ENCODE measurements at regions not wholly inside any gene's neighbourhood (a gene's known extent, or its start where the extent isn't known, plus 50 kb on each side); places are given as distances from the start of the nearest gene placed in this dataset.

DNA sequence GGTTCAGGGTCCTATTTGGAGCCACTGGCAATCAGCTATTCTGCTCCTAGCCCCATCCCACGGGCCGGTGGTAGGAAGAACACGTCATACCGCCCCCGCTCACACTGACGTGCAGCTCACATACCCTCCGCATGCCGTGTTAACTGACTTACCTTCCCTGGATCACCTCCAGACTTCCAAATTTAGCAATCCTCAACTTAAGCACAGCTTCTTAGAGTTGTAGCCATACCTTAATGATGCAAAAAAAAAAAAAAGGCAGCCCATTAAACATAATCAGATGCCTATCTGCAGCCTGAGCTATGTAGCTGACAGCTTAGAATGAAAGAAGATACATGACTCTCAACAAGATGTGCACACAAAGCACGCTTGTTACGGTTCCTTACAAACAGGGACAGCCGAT lies 93.0 kb downstream of the IRX2 start:
- no peak for DNase-seq (ENCODE audit: low read depth in 2 of 2)

- DNase-seq (ENCODE audit: low read depth in 2 of 2) = no peak
These were observed 94.3 kb downstream of the IRX2 start for GRCh38 chr5:2657151-2657550.

DNA sequence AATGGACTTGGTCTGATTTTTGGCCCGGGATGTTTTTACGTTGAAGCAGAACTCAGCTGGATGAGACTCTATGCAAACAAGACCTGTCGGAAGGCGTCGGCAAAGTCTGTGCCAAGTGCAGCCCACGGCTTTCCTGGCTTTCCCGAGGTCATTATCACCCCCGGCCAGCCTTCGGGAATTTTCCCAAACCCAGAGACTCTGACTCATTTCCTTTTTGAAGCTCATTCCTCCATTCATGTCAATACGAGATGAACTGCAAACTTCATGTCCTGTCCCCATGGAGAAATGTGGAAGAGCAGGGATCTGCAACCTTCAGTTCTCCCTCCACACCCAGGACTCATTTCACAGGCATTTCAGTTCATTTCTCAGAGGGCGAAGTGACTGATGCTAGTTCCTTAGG lies 95.3 kb downstream of the IRX2 start:
- DNase-seq (ENCODE audit: low read depth in 2 of 2) = no peak

DNA sequence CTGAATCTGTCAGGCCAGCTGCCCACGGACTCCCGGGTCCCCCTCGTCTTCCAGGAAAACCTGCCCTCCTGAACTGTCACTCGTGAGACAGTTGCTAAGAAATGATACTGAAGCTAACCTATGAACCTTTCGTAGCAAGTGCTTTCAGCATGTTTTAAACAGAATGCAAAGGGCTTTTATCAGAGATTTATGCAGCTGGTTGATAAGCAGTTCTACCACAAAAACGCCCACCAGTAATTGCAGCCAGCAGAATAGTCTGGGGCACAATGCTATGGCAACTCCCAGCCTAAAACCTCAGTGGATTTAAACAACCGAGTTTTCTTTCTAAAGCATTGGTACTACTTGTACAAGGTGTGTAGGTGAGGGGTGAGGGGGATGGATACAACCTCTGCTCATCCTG lies 97.5 kb downstream of the IRX2 start:
- no peak for DNase-seq (ENCODE audit: low read depth in 2 of 2)

GRCh38 chr5:2651116-2651515 lies 100.4 kb downstream of the IRX2 start:
- no peak for DNase-seq (ENCODE audit: low read depth in 2 of 2)

GRCh38 chr5:2642684-2643345 lies 108.7 kb downstream of the IRX2 start:
- DNase-seq (ENCODE audit: low read depth in 2 of 2) = no peak

GRCh38 chr5:2640717-2641116 lies 110.8 kb downstream of the IRX2 start:
- DNase-seq (ENCODE audit: low read depth in 2 of 2) = no peak

DNA sequence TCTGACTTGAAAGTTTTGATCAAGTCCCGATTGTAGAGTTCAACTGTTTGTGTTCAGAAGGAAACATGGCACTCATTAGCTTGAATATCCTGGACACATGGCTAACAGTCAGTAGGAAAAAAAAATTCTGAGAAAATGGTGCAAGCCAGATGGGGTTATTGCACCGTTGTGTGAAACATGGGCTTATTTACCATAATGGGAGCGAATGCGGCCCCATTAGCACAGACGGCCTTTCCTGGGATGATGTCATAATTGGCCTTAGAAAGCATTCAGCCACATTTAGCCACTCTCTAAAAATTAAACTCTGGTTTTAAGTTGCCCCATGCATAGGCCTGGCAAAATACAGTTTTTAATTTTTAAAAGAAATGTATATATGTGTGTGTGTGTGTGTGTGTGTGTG lies 112.1 kb downstream of the IRX2 start:
- no peak for DNase-seq (ENCODE audit: low read depth in 2 of 2)

DNA sequence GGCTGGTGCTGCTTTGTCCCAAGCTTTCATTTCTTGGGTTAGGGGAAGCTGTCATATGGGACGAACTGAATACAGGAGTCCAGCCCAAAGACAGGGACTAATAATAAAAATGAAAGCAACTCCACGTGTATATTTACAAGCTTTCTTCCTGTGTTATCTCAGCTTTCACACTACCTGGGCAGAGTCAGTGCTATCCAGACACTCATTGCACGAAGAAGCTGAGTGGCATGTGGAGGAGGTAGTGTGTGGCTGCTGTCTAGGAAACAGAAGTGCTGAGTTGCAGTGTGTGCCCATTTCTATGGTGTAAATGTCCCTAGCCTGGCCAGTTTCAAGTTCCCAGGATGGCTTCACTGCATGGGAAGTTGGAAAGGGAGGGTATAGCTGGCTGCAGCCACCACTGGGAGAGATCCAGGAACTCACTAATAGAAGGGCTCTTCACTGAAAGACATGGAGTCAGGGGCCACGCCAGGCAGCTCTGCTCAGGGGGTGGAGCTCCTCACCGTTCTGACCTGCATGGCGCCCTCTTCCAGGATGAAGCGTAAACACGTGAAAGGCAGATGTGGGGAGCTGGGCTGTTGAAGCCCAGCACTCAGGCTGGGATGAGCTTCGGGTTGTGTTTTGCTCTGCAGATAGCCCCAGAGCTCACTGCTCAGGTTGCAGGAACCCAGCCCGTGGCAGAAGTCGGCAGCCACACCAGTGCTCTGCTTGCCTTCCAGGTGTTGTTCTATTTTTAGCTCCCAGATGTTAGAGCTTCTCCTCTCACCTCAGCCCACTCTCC lies 116.9 kb downstream of the IRX2 start:
- no peak for DNase-seq (ENCODE audit: low read depth in 2 of 2)

DNA sequence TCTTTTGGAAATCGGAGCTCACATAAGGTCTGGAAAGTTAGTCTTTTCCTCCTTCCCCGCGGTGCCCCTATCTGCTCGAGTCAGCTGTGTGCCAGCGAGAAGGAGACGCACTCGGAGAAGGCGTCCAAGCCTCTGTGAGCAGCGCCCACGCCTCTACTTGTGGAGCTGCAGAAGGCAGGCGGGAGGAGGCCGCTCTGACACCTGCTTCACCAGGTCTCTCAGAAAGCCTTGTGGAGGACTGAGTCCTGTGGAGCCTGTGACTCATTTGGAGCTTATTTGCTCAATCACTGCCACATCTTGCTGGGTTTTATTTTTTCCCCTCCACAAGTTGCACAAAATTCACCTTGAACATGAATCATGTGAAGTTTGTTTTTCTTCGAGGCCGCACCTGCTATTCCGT lies 117.5 kb downstream of the IRX2 start:
- DNase-seq (ENCODE audit: low read depth in 2 of 2) = no peak

GRCh38 chr5:2631758-2632157 lies 119.7 kb downstream of the IRX2 start:
- DNase-seq (ENCODE audit: low read depth in 2 of 2) = no peak

GRCh38 chr5:2629045-2629444 lies 122.4 kb downstream of the IRX2 start:
- DNase-seq (ENCODE audit: low read depth in 2 of 2) = no peak

GRCh38 chr5:2627867-2628266 lies 123.6 kb downstream of the IRX2 start:
- DNase-seq (ENCODE audit: low read depth in 2 of 2) = no peak

DNA sequence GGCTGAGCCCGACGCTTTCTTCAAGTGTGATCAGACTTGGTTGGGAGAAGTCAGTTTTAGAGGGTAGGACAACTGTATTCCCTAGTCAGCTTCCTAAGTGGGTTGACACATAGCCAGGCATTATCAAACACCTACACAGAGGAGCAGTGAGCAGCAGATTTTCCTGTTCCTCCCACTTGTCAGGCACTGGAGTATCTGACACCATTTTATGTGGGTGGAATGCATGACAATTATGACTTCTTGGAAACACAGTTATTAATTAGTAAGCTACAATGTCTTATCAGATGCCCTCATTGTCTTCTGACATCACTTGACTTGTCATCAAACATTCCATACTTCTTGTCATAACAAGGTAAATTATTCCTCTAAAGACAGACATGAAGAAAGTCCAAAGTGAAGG lies 124.9 kb downstream of the IRX2 start:
- no peak for DNase-seq (ENCODE audit: low read depth in 2 of 2)

GRCh38 chr5:2622866-2623265 lies 128.6 kb downstream of the IRX2 start:
- no peak for DNase-seq (ENCODE audit: low read depth in 2 of 2)

- DNase-seq (ENCODE audit: low read depth in 2 of 2) = no peak
These were observed 129.8 kb downstream of the IRX2 start for GRCh38 chr5:2621631-2622030.

- no peak for DNase-seq (ENCODE audit: low read depth in 2 of 2)
These were observed 132.3 kb downstream of the IRX2 start for GRCh38 chr5:2619216-2619615.

- no peak for DNase-seq (ENCODE audit: low read depth in 2 of 2)
These were observed 134.0 kb downstream of the IRX2 start for GRCh38 chr5:2617461-2617860.

DNA sequence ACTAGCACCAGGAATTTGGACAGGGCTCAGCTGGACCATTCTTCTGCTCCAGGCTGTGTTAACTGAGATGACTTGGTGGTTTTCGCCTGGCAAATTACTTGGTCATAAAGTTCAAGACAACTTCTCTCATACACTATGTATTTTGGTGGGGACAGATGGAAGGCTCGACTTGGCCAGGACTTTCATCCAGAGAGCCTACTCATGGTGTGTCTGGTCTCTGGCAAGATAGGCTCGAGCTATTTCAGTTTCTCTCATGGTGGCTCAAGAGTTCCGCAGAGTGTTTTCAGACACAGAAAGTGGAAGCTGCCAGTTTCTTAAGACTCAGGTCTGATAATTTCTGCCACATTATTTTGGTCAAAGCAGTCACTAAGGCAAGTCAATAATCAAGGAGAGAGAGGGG lies 135.6 kb downstream of the IRX2 start:
- DNase-seq (ENCODE audit: low read depth in 2 of 2) = no peak

DNA sequence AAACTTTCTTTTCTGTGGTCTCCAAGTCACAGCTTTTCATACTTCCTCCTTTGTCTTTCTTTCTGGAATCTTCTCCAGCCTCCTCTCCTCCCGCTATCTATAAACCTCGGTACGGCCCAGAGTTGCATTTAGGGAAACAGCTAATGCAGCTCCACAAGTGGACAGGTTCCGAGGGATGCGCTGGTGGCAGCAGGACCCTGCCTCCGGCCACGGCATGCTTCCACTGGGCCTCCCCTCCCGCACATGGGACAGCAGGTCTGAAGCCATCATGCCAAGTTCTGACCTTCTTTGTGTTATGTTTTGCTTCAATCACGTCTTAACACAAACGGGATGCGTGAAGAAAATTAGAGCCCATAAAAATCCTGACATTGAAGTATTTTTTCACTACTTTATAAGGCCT lies 136.9 kb downstream of the IRX2 start:
- no peak for DNase-seq (ENCODE audit: low read depth in 2 of 2)

GRCh38 chr5:2611659-2612058 lies 139.8 kb downstream of the IRX2 start:
- no peak for DNase-seq (ENCODE audit: low read depth in 2 of 2)

DNA sequence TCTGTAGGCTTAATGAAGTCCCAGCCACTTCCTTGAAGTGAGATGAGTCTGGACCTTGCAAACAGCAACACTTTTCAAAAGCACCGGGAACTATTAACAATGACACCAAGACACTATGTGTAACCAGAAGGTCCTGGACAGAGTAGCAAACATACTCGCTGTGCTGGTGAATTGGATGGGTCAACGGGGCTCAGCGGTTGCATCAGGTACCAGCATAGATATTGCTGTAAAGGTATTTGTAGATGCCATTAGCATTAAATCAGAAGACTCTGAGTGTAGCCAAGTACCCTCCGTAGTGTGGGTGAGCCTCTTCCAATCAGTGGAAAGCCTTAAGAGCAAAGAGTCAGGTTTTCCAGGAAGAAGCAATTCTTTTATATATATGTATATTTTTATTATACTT lies 140.5 kb downstream of the IRX2 start:
- no peak for DNase-seq (ENCODE audit: low read depth in 2 of 2)

GRCh38 chr5:2608391-2608790 lies 143.1 kb downstream of the IRX2 start:
- DNase-seq (ENCODE audit: low read depth in 2 of 2) = no peak

DNA sequence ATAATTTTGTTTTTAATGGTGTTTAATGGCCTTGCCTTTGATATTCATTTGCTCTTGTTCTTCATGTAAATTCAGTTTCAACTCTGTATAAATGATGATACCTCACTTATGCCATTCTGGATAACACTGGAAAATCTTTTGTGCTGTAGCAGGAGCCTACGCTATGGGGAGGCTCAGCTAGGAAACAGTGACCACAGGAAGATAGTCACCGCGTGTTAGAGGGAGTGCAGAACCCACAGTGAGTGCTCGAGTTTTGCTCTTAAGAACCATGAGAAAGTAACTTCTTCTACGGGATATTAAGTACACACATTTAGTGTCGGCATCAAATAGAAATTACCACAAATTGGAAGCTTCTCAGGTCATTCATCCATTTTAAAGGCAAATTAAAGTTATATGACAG lies 143.9 kb downstream of the IRX2 start:
- no peak for DNase-seq (ENCODE audit: low read depth in 2 of 2)
